Ovary (tissue), 7 donors: ENCODE measurements at regions not wholly inside any gene's neighbourhood (a gene's known extent, or its start where the extent isn't known, plus 50 kb on each side); places are given as distances from the start of the nearest gene placed in this dataset.

Experiments used
- DNase-seq, 5 donors: peaks; one replicate each; pipeline ENCODE4 v3.0.0-alpha.2; 2019 to 2020
- H3K27ac ChIP-seq, 2 donors: fragments of 200-600 bp; one replicate each; pipeline versions ENCODE4 v1.5.1 to v1.8.0; 2019 to 2022
- H3K27me3 ChIP-seq: fragments of 200-600 bp; one replicate; pipeline ENCODE4 v1.8.0; 2022
- H3K36me3 ChIP-seq: fragments of 200-600 bp; sonication (generic); one replicate; pipeline ENCODE4 v1.5.1; 2019
- H3K4me1 ChIP-seq: one replicate; pipeline ENCODE4 v1.8.1; 2013; ENCODE audit warnings: mild to moderate bottlenecking, moderate library complexity; ENCODE audit not compliant: insufficient read depth
- H3K4me3 ChIP-seq: fragments of 200-600 bp; sonication (generic); one replicate; pipeline ENCODE4 v1.5.1; 2017
- H3K9me3 ChIP-seq, 2 donors: fragments of 200-600 bp in 1 of 2; sonication (generic) in 1 of 2; one replicate each; pipeline versions ENCODE4 v1.5.1 to v1.8.1; 2013 to 2019; ENCODE audit warnings: mild to moderate bottlenecking in 1 of 2, moderate library complexity in 1 of 2
- EP300 ChIP-seq: sonication (generic); formaldehyde crosslinking; IDR thresholded peaks from one replicate; pipeline ENCODE4 v1.6.1; 2017; ENCODE audit warnings: antibody characterized with exemption
- POLR2A ChIP-seq: fragments of 450-650 bp; IDR thresholded peaks from one replicate; pipeline ENCODE4 v1.6.1; 2017; ENCODE audit warnings: antibody characterized with exemption, mild to moderate bottlenecking, moderate library complexity
- WGBS, 3 donors: extraction: QIAGEN DNeasy Blood & Tissue Kit in 1 of 3; methylation state at CpG; one replicate each; pipeline versions ENCODE4 v1.1.5 to v1.1.7; 2013 to 2017; 5-methylcytosine and 5-hydroxymethylcytosine counted together
- intact Hi-C, 4 donors: fragments of 100-400 bp; cut with DNase I; formaldehyde crosslinking; loops; one replicate each; pipeline versions ENCODE4 v1.11.0 to v1.15.1; 2022 to 2023
- TF ChIP-seq, protein P1 (sequence below), 3 donors: fragments of 450-650 bp in 2 of 3; fragments of 200-600 bp in 1 of 3; IDR thresholded peaks; one replicate each; pipeline versions ENCODE4 v1.5.1 to v1.8.0; 2016 to 2022; ENCODE audit warnings: antibody characterized with exemption in 3 of 3, mild to moderate bottlenecking in 1 of 3
- donor health status: DM: no; HTN: no; CAD: no; lungs with moderate emphysema.
- donor health status: DM: no; HTN: no; CAD: no.
- donor health status: Bipolar disorder and iron deficiency.
- donor health status: DM: no; HTN: no; CAD: no.
- donor health status: DM: yes; HTN: yes; CAD: no.

DNA sequence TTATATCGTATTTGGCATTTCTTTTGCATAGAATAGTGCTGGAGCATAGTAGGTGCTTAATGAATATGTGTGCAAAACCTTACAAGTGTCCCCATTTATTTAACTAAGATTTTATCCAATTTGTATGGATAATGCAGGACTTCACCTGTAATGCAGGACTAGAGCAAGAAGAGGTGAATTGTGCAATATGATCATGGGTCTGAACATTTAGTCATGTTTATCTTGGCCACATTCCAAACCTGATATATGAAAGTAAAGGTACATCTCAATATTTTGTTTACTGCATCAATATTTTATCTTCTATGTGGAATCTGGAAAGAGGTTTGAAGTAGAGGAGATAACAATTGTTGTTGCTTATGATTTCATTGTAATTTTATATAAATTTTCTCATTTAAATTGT lies 1626.7 kb upstream of the B3GALT2 start:
- intact Hi-C loops = no loop called here
- Histone ChIP-seq H3K27ac (no peak overlapping the region), H3K4me1 (peaks cover 1% of the 10 kb centered on the region), H3K27me3 (no peaks in the 10 kb centered on the region), H3K4me3 (no peak overlapping the region), H3K36me3 (no peaks in the 10 kb centered on the region), H3K9me3 (no peaks in the 10 kb centered on the region)
- WGBS, 3 donors = 90 to 92% (median 90%) methylated on average over 1 of the region's 1 CpG
- TF ChIP-seq, protein P1, sequence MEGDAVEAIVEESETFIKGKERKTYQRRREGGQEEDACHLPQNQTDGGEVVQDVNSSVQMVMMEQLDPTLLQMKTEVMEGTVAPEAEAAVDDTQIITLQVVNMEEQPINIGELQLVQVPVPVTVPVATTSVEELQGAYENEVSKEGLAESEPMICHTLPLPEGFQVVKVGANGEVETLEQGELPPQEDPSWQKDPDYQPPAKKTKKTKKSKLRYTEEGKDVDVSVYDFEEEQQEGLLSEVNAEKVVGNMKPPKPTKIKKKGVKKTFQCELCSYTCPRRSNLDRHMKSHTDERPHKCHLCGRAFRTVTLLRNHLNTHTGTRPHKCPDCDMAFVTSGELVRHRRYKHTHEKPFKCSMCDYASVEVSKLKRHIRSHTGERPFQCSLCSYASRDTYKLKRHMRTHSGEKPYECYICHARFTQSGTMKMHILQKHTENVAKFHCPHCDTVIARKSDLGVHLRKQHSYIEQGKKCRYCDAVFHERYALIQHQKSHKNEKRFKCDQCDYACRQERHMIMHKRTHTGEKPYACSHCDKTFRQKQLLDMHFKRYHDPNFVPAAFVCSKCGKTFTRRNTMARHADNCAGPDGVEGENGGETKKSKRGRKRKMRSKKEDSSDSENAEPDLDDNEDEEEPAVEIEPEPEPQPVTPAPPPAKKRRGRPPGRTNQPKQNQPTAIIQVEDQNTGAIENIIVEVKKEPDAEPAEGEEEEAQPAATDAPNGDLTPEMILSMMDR (IDR thresholded peaks at IDR 0.05) = no peak
- no peak for TF ChIP-seq POLR2A
- no peak for DNase-seq

DNA sequence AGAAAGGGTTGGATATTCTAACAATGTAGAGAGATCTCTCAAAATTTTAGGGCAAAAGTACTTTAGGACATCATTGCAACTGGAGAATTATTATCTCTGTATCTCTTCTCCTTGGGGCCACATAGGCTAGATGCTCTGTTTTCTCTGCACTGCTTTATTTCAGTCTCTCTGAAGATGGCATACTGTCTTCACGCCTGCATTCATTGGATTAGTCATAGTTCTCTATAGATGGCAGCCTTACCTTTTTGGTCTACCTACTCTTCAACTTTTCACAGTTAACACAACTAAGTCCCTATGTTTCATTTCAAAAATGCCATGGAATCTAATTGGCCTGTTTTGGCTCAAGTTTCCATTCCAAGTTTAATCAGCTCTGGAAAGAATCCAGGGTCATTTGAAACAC lies 1623.3 kb upstream of the B3GALT2 start:
- TF ChIP-seq, protein P1 (IDR thresholded peaks at IDR 0.05) = no peak
- TF ChIP-seq EP300 (no peak), POLR2A (no peak)
- DNase-seq = no peak
- no peak overlapping the region for H3K27ac ChIP-seq
- H3K9me3 ChIP-seq = no peaks in the 10 kb centered on the region
- H3K27me3 ChIP-seq = no peaks in the 10 kb centered on the region
- intact Hi-C loops = no loop called here
- peaks cover 1% of the 10 kb centered on the region for H3K4me1 ChIP-seq
- H3K36me3 ChIP-seq = no peaks in the 10 kb centered on the region
- WGBS, 3 donors = 88 to 98% (median 97%) methylated on average over 1 of the region's 1 CpG
- no peak overlapping the region for H3K4me3 ChIP-seq

DNA sequence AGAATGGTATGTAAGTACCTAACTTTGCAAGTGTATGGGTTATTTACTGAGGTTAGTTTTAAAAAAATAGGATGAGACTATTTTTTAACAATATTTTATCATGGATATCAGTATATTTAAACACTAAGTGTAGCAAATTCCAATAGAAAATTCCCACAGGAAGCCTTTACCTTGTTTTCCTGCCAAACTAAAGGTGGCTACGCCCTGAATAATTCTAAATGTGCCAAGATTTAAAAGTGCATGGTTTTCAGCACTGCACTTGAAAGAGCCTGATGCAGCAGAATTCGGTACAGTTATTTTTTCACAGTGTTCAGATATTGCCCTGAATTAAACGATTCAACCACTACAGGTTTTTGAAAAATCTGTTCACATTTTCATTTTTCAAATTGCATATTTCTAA lies 1622.8 kb upstream of the B3GALT2 start:
- 13 to 15% (median 14%) methylated on average over 3 of the region's 3 CpGs for WGBS, 3 donors
- Histone ChIP-seq H3K4me3 (no peak overlapping the region), H3K27me3 (no peaks in the 10 kb centered on the region), H3K9me3 (no peaks in the 10 kb centered on the region), H3K4me1 (peaks cover 1% of the 10 kb centered on the region), H3K36me3 (no peaks in the 10 kb centered on the region), H3K27ac (no peak overlapping the region)
- DNase-seq = no peak
- no peak for TF ChIP-seq POLR2A
- TF ChIP-seq, protein P1 (IDR thresholded peaks at IDR 0.05) = no peak
- intact Hi-C loops = no loop called here

DNA sequence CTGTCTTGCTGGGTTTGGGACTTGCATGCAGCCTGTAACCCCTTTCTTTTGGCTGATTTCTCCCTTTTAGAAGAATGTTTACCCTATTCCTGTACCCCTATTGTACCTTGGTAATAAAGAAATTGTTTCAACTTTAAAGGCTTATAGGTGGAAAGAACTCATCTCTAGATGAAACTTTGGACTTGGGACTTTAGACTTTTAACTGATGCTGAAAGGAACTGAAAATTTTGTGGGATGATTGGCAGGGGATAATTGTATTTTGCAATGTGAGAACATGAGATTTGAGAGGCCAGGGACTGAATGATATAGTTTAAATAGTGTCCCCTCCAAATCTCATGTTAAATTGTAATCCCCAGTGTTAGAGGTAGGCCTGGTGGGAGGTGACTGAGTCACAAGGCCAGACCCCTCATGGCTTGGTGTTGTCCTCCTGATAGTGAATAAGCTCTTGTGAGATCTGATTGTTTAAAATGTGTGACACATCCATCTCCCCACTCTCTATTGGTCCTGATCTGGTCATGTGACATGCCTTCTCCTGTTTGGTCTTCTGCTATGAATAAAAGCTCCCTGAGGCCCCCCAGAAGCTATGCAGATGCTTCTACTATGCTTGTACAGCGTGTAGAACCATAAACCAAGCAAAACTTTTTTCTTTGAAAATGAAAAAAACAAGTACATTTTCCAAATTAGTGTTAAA lies 1621.3 kb upstream of the B3GALT2 start:
- no peak for DNase-seq
- Histone ChIP-seq H3K4me1 (peaks cover 1% of the 10 kb centered on the region), H3K9me3 (no peaks in the 10 kb centered on the region), H3K27me3 (no peaks in the 10 kb centered on the region), H3K36me3 (no peaks in the 10 kb centered on the region), H3K27ac (no peak overlapping the region), H3K4me3 (no peak overlapping the region)
- TF ChIP-seq POLR2A (no peak), EP300 (no peak)
- TF ChIP-seq, protein P1 (IDR thresholded peaks at IDR 0.05) = no peak
- intact Hi-C loops = no loop called here
- WGBS, 3 donors = 49 to 93% (median 93%) methylated on average over 1 of the region's 1 CpG
